ENCODE measurements at regions not wholly inside any gene's neighbourhood (a gene's known extent, or its start where the extent isn't known, plus 50 kb on each side); places are given as distances from the start of the nearest gene placed in this dataset.

- DNase-seq (ENCODE audit: low read depth in 1 of 2, low spot score in 2 of 2) (no peak), FAIRE-seq (no peak)
- Histone ChIP-seq H4K5ac (ENCODE audit: insufficient read length, low read depth, low read length) (no peak overlapping the region), H3K4ac (replicated peaks; ENCODE audit: insufficient read length, low read depth, low read length) (no peak overlapping the region), H3K36me3 (ENCODE audit: control insufficient read depth in 2 of 4, insufficient read depth in 4 of 4, low read length in 3 of 4) (no peaks in the 10 kb centered on the region), H3K27me3 (replicated peaks in 1 of 4; ENCODE audit: control insufficient read depth in 3 of 4, extremely low read depth in 1 of 4, insufficient read depth in 3 of 4, low read length in 3 of 4) (no peaks in the 10 kb centered on the region), H3K14ac (ENCODE audit: insufficient read length) (no peak overlapping the region), H3K79me1 (ENCODE audit: low read depth, low read length) (no peaks in the 10 kb centered on the region), H4K8ac (ENCODE audit: extremely low read depth, insufficient read depth, low read length) (no peak overlapping the region), H4K91ac (replicated peaks; ENCODE audit: insufficient read length, low read length) (no peak overlapping the region), H3K9ac (replicated peaks in 1 of 4; ENCODE audit: extremely low read depth in 1 of 4, low read depth in 3 of 4, low read length in 3 of 4) (no peak overlapping the region), H2BK120ac (replicated peaks; ENCODE audit: low read depth, low read length) (no peak overlapping the region), H2BK15ac (ENCODE audit: low read length) (no peak overlapping the region), H3K4me1 (replicated peaks in 1 of 4; ENCODE audit: control insufficient read depth in 3 of 4, insufficient read depth in 4 of 4, low read length in 3 of 4) (no peaks in the 10 kb centered on the region), H2AK5ac (ENCODE audit: low read depth, low read length) (no peak overlapping the region), H3K23ac (ENCODE audit: insufficient read length) (no peak overlapping the region), H3K56ac (replicated peaks; ENCODE audit: insufficient read length, low read depth, low read length) (no peak overlapping the region), H4K20me1 (replicated peaks in 1 of 2; ENCODE audit: control insufficient read depth in 1 of 2, insufficient read depth in 2 of 2, low read length in 2 of 2) (no peaks in the 10 kb centered on the region), H2AFZ (ENCODE audit: low read length) (no peak overlapping the region), H2BK20ac (ENCODE audit: low read length) (no peak overlapping the region), H3K4me2 (ENCODE audit: insufficient read depth in 1 of 2, low read depth in 2 of 2, low read length in 2 of 2) (no peak overlapping the region), H3K9me3 (ENCODE audit: insufficient read depth in 2 of 2, low read depth in 1 of 2, low read length in 1 of 2) (no peaks in the 10 kb centered on the region), H2BK5ac (ENCODE audit: low read depth, low read length) (no peak overlapping the region), H3K27ac (ENCODE audit: low read depth, low read length) (no peak overlapping the region), H3K79me2 (ENCODE audit: control insufficient read depth in 1 of 2, insufficient read depth in 2 of 2, low read length in 2 of 2) (no peaks in the 10 kb centered on the region), H2BK12ac (ENCODE audit: low read depth, low read length) (no peak overlapping the region), H3K18ac (ENCODE audit: extremely low read depth, low read length) (no peak overlapping the region), H3K4me3 (ENCODE audit: extremely low read depth in 1 of 4, insufficient read depth in 2 of 4, low read depth in 3 of 4, low read length in 4 of 4) (no peak overlapping the region), H3K23me2 (ENCODE audit: low read depth, low read length) (no peaks in the 10 kb centered on the region)
- 91% methylated on average over 2 of the region's 2 CpGs; no CpG with 5 or more reads in 1 of the 2 experiments for WGBS, 2 experiments (ENCODE audit: extremely low coverage in 1 of 2, insufficient coverage in 1 of 2, insufficient read length in 1 of 2, insufficient replicate concordance in 2 of 2, low coverage in 1 of 2, low lambda C conversion rate in 2 of 2, missing lambda C conversion rate in 1 of 2)
- CTCF ChIA-PET (ENCODE audit: partially characterized antibody), result interaction anchor here (0.7 to 1.6 kb wide), 2 partner anchors 12 to 118 kb away, joined by 3 to 5 read pairs; no protein-coding TSS in a partner anchor
- POLR2A ChIA-PET (ENCODE audit: partially characterized antibody), result no interaction called here
- TF ChIP-seq EZH2 (IDR thresholded peaks at IDR 0.05; ENCODE audit: low read depth, low read length, severe bottlenecking) (no peak), GABPA (IDR thresholded peaks at IDR 0.05; ENCODE audit: borderline replicate concordance, insufficient read depth, low read length) (no peak), CBX5 (IDR thresholded peaks at IDR 0.05; ENCODE audit: low read depth, low read length) (no peak), PHF8 (conservative IDR thresholded peaks at IDR 0.05; ENCODE audit: low read depth, low read length) (no peak), JUN (IDR thresholded peaks at IDR 0.05; ENCODE audit: low read depth, low read length) (no peak), SIN3A (conservative IDR thresholded peaks at IDR 0.05 in 1 of 2, IDR thresholded peaks at IDR 0.05 in 1 of 2; ENCODE audit: low read depth in 1 of 2, low read length in 2 of 2) (no peak), E2F6 (IDR thresholded peaks at IDR 0.05) (no peak), RAD21 (IDR thresholded peaks at IDR 0.05 in 1 of 2, conservative IDR thresholded peaks at IDR 0.05 in 1 of 2; ENCODE audit: low read depth in 2 of 2, low read length in 2 of 2) (no peak), POU5F1 (IDR thresholded peaks at IDR 0.05; ENCODE audit: low read depth, low read length) (no peak), CHD1 (IDR thresholded peaks at IDR 0.05; ENCODE audit: low read depth, low read length) (no peak), SP1 (IDR thresholded peaks at IDR 0.05; ENCODE audit: low read depth, low read length) (no peak), SAP30 (IDR thresholded peaks at IDR 0.05; ENCODE audit: insufficient read depth, insufficient replicate concordance, low read length) (no peak), JUND (IDR thresholded peaks at IDR 0.05; ENCODE audit: low read length) (no peak), HDAC6 (IDR thresholded peaks at IDR 0.05; ENCODE audit: low read depth, low read length) (no peak)
Observed at GRCh38 chr18:66734451-66734850, 130.6 kb upstream of the CDH19 start.

Measured in H1 (cell line).